HG03520 (cell line): ENCODE measurements at regions not wholly inside any gene's neighbourhood (a gene's known extent, or its start where the extent isn't known, plus 50 kb on each side); places are given as distances from the start of the nearest gene placed in this dataset.

Experiments used
- ATAC-seq: cut with Tn5 transposase; IDR thresholded peaks from one replicate; pipeline ENCODE4 v1.9.1; 2021; ENCODE audit warnings: mild to moderate bottlenecking, moderate library complexity; ENCODE audit not compliant: unreplicated experiment

DNA sequence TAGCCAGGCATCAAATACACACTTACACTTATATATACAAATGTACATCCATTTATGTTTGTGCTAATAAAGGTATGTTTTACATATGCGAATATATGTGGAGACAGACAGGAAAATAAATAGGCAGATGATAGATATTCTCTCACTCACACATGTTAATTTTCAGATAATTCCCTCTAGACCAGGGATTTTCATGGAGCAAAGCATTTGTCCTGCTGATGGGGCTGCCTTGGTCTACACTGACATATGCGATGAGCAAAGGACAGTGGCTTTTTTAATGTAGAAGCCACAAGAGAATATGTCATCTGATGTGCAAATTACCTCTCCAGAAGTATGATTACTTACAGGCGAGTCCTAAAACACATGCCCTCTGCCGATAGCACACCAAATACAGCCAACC, 224.5 kb downstream of the VEGFC start:
- no peak for ATAC-seq

DNA sequence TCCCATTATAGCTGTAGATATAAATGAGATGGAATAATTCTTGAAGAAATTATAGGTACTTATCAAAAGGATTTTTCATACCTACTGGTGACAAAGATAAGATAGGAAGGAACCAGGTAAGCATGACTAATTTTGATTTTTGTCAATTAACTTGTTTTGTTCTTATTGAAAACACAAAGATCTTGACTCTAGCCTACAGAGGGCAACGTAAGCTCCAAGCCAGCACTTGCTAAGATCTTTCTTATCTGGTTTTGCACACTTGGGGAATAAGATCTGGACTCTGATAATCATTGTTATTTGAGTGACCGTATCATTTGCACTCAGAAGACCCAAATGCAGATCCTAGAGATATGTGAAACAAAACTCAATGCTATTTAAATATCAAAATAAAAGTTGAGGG, 223.4 kb downstream of the VEGFC start:
- no peak for ATAC-seq

DNA sequence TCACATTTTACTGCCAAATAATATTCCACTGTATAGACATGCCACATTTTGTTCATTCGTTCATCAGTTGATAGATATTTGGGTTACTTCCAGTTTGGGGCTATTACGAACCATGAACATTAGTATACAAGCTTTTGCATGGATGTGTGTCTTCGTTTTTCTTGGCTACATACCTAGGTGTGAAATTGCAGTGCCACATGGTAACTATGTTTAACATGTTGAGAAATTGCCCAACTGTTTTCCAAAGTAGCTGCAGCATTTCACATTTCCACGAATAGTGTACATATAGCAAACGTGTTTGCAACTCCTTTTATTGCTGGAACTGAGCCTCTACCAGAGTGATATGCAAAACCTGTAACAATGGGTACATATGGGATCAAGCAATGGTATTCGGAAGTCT, 221.5 kb downstream of the VEGFC start:
- no peak for ATAC-seq

DNA sequence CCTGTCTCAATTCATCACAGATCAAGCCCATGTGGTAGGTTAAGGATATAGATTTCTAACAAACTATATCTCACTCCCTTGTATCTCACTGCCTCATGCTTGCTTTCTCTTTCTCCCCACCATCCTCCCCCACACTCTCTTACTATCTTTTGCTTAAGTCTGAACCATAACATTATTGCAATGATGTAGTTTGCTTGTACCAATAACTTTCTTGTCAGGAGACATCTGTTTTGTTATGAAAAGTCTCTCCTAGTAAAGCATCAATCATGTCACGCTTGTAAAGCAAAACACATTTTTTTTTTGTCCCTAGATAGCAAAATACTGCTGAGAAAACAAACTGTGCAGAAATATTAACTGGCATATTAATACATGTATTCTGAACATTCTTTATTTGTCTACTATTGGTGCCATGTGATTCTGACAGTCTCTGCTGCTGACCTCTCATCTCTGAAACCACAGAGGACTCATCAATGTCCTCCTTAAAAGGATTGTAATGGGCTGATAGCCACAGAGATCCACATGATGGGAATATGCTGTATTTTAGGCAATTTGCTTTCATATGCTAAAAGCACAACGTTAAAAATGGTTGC, 217.5 kb downstream of the VEGFC start:
- ATAC-seq = no peak

DNA sequence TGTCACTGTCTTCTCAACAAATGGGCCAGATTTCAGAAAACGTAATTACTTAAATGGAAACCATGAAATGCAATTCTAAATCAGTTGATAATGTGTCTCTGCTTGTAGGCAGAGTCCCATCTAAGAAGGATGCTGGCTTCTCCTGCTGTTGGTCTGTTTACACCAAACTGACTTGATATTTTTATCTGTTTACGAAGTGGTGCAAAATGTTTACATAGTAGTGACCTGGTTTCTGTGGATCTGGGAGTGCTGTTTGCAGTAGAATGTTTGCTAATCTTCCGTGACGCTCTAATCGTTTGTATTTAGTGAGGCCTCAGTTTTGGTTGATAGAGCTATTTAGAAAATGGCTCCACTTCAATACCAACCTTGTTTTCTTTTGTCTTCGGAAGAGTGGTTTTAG, 213.5 kb downstream of the VEGFC start:
- ATAC-seq = no peak

DNA sequence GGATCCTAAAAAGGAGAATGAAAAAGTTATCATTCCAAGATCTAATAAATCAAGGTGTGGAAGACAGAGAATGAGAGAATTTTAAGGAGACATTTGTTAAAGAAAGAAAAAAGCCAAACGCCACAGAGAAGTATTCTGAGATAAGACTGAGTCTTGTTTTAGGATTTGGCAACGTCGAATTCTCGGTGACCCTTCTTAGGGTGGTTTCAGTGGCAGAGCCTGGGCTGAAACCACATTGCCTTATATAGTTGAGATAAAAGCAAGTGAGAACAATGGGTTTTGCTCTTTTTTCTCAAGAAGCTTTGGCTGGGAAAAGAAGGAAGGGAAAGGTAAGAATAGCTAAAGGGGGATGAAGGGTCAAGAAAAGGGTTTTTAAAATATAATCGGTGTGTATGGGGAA, 209.4 kb downstream of the VEGFC start:
- no peak for ATAC-seq

DNA sequence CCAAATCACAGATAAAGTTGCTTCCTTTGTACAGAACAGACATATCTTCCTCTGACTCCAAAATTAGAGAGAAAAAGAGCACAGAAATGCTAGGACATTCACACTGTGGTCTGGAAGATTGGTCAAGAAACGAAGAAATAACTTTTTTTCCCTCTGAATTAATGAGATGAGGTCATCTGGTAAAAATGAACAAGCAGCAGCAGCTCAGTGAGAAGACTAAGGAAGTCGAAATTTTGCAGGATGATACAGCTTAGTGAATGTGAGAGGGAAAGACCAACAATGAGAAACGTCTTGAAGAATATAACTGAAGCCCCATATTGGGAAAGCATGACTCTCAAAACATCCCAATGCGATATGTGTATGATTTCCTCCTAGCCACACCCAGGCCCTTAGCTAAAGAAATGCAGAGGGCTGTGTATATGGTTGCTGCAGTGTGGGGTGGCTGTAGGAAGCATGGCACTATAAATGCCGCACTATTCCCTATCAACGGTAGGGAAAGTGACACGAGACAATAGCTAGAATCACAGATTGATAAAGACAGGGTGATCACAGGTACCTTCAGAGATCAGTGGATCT, 208.6 kb downstream of the VEGFC start:
- no peak for ATAC-seq

DNA sequence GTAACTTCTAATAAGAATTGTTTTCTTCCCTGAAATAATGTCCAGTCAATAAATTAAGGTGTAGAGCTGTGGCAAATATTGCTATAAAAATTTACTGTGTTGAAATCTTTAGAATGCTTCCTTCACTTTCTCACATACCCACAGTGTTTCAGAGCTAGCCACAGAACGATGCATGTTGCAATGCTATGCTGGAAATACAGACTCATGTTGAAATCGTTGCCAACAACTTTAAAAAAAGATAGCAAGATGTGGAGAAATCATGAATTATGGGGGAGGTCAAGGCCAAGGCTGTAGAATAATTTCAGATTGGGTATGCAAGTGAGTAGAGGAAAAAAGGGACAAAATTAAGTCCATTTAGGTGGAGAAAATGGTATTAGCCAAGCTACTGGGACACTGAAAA, 204.8 kb downstream of the VEGFC start:
- ATAC-seq = no peak

DNA sequence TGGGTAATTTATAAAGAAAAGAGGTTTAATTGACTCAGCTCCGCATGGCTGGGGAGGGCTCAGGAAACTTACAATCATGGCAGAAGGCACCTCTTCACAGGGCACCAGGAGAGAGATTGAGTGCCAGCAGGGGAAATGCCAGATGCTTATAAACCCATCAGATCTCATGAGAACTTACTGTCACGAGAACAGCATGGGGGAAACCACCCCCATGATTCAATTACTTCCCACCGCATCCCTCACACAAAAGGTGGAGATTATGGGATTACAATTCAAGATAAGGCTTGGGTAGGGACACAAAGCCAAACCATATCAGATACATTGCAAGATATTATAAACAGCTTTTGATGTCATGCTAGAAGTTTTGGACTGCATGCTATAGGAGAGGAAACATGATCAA, 204.3 kb downstream of the VEGFC start:
- no peak for ATAC-seq

DNA sequence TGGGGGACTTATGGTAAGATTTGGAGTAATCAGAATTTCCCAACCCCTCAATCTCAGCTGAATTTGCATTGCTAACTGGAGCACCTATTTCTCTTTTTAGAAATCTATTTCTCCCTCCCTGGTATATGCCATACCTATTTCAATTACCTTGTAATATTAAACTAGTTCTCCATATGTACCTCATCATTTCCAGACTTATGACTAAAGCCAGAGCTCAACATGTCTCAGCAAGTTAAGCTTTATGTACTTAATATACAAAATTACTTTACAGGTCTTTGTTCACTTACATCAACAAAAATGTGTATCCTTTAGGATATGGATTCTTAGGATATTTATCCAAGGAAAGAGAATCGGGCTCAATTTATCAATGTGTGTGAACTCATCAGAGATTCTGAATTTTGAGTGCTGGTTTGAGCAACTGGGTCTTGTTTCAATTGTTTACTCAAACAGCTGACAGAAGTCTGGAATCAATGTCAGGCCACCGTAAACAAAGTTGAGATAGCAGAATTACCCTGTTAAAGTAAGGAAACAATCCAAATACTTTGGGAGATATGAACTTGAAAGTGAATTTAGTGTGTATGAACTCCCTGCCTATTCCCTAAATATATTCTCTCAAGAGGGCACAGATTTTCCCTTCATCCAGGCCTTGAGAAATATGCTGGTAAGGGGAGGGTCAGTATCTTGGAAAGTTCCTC, 199.6 kb downstream of the VEGFC start:
- no peak for ATAC-seq

DNA sequence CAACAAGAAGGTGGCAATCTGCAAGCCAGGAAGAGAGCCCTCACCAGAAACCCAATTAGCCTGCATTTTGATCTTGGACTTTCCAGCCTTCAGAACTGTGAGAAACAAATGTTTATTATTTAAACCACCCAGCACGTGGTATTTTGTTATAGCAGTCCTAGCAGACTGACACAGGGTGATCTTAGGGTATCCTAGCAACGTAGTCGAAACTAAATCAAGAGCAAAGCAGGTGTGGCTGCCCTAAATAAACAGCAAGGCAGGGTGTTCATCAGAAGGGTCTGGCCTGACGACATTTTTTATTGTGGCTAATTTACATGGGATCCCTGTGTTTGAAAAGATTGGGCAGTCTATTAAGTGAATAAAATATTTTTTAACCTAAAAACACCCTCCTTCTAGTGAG, 198.8 kb downstream of the VEGFC start:
- ATAC-seq = no peak

DNA sequence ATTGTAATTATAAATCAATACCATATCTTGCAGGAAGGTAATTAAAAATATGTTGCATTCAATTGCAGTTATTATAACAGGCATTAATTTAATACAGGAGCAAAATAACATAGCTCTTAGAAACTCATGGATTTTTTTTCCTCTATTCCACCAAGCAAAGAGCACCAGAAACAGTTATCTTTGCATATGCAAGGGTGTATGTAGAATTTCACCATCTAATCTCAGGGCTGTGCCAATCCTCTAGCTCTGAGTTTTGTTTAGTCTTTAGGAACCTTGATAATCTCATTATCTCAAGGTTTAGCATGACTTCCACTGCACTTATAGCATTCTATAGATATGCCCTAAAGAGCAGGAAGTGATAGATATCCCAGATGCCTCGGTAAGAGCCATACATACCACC, 197.5 kb downstream of the VEGFC start:
- no peak for ATAC-seq

DNA sequence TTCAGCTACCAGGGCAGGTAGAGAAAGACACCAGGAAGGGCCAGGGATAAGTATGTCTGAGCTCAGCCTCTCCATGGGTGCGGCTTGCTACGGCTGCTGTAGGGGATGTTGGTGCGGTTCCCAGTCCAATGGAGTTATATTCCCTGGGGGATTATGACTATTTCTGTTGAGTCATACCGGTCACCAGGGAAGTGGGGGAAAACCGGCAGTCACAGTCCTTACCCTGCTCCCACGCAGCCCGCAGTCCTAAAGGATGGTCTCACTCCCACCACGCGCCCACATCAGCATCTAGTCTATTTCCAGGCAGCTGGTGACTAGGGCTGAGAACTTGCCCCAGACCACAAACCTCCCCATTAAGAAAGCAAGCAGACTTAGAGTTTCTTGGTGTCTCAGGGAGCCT, 191.6 kb downstream of the VEGFC start:
- ATAC-seq = no peak

DNA sequence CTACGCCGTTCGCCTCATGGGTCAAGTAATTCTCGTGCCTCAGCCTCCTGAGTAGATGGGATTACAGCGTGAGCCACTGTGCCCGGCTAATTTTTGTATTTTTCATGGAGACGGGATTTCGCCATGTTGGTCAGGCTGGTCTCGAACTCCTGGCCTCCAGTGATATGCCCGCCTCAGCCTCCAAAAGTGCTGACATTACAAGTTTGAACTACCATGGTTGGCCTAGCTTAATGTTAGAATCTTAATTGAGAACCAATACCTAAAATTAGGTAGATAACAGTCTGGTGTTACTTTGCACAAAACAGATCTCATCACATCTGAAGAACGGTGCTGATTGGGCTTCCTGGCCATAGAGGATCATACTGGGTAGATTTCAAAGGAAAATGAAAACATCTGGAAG, 184.9 kb downstream of the VEGFC start:
- ATAC-seq = no peak

DNA sequence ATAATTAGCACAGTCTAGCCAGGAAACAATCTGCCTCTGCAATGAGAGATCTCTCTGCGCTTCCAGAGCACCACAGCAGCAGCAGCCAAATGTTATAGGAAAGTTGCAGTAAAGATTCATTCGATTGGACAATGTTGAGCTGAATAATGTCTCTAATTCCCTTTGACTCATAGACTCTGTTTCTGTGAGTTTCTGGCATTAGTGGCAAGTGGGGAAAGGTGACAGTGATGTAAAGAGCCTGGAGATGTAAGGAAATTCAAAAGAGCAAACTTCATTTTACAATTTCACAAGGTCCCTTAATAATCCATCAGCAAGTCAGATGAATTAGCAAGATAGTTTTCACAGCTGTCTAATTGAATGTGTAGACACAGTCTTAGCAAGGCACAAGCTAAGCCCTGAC, 184.4 kb downstream of the VEGFC start:
- no peak for ATAC-seq

DNA sequence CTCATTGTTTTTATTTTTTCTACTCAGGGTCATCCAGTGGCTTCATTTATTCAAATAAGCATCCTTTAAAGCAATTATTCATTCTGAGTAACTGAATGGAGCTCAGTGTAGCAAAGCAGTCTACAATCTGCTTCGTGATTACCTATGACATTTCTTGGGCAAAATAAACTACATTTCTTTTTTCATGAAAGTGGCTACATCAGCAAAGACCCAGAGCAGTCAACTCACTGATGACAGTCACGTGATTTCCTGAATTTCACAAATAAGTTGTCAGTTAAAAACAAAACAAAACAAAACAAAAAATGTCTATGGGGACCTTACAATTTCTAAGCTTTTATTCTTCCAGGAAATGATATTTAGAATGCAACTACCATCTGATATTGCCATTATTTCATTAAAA, 182.1 kb downstream of the VEGFC start:
- ATAC-seq = no peak

DNA sequence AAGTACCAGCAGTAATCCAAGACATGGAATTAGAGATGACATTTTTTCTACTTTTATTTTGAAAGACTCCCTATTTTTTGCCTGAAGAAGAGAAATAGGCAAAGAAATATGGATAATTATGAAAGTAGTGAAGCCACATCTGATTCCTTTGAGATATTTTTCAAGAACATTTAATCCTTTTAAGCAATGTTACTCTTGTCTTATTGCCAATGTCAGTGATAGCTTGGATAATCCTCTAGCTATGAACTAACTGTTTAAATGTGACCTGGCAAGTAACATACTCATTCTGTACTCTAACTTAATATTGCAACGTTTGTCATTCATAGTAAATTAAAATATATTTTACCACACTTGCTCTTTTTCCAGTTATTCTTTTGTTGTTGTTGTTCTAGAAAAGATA, 181.3 kb downstream of the VEGFC start:
- no peak for ATAC-seq

DNA sequence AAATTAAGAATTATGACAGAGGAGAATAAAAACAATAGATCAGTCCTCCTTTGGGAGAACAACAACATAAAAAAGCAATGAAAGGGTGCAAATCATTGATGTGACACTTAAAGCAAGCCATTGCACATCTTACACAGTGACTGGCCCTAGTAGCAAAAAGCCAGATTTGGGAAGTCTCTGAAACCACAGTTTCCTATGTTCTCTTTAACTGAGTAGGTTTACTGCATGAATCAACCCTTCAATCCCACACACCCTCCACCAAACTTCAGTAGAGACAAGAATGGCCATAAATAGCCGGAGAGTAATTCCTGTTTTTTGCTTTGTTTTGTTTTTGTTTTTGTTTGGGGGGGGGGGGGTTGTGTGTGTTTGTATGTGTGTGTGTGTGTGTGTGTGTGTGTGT, 180.8 kb downstream of the VEGFC start:
- ATAC-seq = no peak

DNA sequence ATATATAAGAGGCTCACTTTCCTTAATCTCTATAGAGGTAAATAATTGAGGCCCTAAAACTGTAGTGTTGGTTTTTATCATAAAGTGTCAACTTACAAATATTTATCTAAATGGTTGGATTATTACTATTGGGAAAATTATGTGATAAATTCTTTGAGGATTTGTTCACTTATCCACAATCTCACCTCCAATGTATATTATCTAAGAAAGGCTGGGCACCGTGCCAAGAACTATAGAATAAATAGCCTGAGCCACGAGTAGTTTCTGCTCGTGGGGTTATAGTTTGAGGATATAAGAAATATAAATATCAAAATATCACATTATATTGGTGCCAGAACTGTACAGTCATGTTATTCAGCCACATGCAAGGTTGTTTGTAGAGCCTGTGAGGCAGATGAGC, 177.9 kb downstream of the VEGFC start:
- ATAC-seq = no peak

DNA sequence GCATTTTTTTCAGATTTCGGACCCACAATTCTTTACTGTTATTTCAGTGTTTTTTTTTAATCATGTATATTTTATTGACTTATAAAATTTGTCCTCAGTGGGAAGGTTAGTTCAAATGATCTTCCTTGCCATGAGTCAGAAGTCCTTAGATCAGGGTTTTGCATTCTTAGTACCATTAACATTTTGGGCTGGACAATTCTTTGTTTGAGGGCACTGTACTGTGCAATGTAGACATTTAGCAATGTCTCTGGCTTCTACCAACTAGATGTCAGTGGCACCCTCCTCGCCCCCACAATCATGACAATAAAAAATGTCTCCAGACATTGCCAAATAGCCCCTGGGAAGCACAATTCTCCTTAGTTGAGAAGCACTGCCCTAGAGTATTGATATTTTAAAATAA, 176.6 kb downstream of the VEGFC start:
- no peak for ATAC-seq

DNA sequence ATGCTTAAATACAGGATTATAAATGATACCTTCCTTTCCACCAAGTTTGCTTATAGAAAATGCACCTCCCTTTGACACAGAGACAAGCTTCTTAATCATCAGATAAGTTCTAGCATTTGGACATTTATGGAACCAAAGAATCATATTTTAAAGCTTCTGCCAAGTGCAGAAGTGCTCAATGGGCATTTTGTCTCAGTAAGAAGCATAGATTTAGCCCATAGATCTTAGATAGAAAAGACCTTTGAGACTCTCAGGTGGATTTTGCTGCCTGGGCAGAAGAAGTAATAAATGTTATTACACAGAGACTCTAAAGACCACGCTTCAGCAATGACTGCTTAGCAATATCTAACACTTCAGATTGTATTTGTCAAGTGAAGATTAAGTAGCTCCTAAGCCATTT, 174.6 kb downstream of the VEGFC start:
- no peak for ATAC-seq

DNA sequence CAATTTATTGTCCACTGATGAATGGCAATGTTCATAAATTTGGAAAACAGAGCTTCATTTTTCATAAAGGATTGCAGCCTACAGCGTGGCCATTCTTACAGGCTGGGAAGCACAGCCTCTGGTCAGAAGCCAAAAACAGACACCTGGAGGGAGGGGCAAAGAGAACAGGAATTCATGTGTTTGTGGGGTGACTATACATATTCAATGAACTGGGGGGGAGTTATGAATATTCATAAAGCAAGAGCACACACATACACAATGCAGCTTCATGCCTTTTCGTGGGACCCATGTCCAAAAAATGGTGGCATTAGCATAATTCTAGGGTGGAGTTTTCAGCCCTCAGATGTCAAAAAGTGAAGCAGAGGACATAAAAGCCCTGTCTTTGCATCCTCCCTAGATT, 173.3 kb downstream of the VEGFC start:
- no peak for ATAC-seq
